GM21576 (cell line): ENCODE measurements at regions not wholly inside any gene's neighbourhood (a gene's known extent, or its start where the extent isn't known, plus 50 kb on each side); places are given as distances from the start of the nearest gene placed in this dataset.
"Not testable (repeated sequence)": the region's sequence is repeated elsewhere in the genome, so short reads cannot be mapped to it uniquely, and the experiment has no call there.

Experiments used
- ATAC-seq: cut with Tn5 transposase; IDR thresholded peaks from one replicate; pipeline ENCODE4 v1.9.1; 2021; ENCODE audit warnings: mild to moderate bottlenecking, moderate library complexity; ENCODE audit not compliant: unreplicated experiment

DNA sequence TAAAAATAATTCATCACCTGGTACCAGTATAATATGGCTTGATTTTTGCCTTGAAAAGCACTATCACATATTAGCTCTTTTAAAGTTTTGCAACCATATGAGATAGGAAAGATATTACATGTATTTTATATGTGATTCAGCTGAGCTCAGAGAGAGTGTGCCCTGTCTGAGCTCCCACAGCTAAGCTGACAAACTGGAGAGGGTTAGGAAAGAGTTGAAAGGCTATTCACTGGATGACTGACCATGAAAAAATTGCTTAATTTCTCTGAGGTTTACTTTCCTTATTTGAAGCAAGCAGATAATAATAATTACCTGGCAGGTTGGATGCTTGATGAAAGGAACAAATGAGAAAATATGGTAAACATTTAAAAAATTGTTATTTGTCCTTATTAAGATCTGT, 97.4 kb upstream of the CCDC80 start:
- no peak for ATAC-seq

DNA sequence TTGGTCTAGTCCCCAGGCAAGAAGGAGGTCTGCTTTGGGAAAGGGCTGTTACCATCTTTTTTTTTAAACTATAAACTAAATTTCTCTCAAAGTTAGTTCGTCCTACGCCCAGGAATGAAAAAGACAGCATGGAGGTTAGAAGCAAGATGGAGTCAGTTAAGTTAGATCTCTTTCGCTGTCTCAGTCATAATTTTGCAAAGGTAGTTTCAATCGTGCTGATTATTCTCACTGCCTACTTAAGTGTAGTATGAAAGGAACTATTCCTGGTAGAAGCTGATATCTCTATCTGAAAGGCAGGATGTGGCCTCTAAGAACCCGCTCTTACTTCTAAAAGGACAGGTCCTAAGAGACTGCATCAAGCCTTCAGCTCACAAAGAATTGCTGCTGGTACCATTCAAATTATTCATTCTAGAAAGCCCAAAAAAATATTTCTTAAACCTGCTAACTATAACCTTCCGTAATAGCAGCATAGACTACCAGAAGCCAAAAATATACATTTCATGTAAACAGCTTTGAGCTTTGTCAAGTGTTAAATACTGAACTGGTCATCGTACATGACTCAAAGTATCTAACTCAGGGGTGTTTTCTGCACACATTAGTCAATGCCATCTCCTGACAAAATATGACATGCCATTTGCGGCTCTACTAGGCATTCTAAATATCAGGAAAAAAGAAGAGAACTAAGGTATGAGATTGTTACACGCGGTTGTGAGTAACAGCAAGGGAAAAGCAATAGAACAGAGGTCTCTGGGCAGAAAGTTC, 96.0 kb upstream of the CCDC80 start:
- no peak for ATAC-seq

DNA sequence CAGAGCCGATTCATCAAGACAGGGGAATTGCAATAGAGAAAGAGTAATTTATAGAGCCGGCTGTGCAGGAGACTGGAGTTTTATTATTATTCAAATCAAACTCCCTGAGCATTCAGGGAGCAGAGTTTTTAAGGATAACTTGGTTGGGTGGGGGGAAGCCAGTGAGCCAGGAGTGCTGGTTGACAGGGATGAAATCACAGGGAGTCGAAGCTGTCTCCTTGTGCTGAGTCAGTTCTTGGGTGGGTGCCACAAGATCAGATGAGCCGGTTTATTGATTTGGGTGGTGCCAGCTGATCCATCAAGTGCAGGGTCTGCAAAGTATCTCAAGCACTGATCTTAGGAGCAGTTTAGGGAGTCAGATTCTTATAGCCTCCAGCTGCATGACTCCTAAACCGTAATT, 95.4 kb upstream of the CCDC80 start:
- no peak for ATAC-seq

DNA sequence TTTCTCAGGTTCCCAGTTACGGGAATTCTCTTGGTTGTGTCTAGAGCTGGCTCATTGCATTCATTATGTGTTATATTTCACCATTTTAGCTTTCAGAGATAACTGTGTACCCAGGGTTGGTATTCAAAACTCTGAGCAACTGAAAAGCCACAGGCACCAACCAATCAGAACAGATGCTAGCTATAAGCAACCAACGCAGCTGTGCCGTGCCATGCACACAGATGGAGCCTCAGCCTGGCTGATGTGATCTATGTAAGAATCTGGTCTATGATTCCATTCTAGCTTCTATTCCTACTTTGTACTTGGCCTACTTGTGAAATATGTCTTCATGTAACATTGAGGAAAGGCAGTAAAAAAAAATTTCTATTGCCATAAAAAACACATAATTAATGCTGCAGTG, 95.0 kb upstream of the CCDC80 start:
- ATAC-seq, result no peak

DNA sequence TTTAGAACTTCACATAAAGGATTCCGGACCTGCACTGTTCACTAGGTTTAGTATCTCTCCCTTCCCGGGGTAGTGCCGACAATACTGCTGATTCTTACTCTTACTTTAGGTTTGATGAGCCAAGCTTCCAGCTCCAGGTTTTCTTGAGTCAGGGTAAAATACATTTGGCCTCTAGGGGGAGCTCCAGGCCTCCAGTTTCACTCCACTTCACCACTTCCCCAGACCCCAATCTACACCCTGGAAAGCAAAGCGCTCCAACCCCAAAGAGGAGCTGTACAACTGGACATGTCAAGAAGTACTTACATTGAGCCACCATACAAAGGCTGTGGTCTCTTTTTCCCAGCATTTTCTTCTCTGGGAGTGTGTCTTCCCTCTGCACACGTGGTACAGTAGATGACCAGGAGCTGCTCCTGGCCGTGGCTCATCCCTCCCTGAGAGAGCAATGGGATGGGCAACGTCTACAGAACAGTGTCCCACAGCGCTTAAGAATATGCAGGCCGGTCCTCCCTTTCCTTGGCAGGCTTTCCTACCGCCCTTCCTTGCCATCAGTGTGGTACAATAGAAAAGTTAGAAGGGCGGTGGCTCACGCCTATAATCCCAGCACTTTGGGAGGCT, 93.9 kb upstream of the CCDC80 start:
- peak; percentile 70 for ATAC-seq

DNA sequence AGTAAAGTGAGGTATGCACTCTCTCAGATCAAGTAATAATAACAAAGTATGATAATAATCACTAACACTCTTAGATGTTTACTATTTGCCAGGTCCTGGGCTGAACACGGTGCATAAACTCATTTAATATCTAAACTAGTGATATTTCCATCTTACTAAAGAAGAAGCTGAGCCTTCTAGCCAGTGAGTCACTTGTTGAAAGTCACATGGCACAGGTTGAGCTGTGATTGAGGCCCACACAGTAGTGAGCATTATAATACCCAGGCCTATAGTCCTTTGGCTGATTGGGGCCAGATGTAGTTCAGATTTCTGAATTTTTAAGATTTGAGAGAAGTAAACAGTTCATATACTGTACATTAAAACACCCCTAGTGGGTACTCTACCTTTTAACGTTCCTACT, 93.2 kb upstream of the CCDC80 start:
- ATAC-seq, result no peak

DNA sequence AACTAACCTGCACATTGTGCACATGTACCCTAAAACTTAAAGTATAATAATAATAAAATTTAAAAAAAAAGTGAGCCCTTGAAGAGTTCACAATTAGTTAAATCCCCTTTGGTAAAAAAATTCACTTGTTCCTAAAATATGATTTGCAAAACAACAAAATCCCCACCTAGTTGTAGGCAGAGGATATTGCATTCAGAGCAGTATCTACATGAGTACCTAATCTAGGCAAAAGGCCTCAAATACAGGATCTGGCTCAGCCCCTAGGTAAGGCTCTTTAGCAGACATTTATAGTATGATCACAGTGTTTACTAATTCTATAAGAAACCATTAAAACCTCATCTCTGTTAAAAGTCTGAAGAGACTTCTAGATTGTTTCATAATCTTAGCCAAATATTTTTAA, 89.3 kb upstream of the CCDC80 start:
- ATAC-seq, result no peak

DNA sequence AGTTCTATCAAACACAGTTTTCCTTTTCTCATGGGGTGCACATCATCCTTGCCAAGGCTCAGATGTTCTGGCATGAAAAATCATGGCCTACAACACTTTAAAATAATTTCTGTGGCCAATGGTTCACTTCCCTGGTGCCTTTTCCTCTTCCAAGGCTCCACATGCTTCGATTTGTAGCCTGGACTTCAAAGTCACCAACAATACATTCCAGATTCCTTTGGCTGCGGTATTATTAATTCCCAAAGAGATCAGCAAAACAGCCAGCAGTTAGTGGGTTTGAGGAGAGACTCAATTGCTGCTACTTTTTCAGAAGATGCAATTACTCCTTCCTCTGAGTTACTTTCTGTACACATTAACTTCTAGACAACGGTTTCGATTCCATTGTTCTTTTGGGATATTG, 80.3 kb upstream of the CCDC80 start:
- no peak for ATAC-seq

DNA sequence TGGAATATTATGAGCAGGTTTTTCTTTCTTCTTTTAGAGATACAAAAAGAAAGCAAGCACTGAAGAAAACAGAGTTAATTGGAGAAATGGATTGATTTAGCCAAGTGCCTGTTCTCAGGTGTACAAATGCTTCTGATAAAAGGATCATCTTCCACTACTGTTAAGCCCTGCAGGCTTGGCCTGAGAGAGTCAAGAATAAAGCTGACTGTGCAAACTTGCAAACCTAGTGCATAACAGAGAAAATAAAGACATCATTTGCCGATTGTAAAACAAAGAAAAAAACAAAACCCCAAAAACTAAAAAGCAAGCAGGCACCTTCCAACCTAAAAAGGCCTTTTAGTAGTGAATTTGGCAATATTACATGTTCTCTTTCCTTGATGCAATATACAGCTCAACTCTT, 78.0 kb upstream of the CCDC80 start:
- ATAC-seq, result no peak

DNA sequence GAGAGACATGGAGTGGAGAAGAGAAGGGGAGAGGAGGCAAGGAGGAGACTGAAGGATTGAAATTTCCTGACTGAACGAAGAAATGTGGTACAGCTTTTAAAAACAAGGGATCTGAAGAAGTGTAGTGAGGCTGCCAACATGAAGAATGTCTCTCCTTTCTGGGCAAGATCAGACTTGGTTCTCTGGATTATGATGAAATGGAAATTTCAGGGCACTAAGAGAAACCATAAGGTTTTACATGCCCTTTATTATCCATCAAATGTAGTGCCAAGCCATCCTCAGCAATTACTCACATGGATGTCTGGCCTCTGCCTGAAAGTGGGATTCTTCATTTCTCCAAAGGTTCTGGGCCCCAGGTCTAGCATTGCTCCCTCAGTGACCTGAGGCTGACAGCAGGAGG, 77.6 kb upstream of the CCDC80 start:
- no peak for ATAC-seq

DNA sequence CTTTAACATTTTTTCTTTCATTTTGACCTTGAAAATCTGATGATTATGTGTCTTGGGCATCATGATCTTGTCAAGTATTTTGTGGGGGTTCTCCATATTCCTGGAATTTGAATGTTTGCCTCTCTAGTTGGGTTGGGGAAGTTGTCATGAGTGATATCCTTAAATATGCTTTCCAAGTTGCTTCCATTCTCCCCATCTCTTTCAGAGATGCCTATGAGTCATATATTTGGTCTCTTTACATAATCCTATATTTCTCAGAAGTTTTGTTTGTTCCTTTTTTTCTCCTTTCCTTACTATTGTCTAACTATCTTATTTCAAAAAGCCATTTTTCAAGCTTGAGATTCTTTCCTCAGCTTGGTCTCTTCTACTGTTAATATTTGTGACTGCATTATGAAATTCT, 69.0 kb upstream of the CCDC80 start:
- no peak for ATAC-seq

DNA sequence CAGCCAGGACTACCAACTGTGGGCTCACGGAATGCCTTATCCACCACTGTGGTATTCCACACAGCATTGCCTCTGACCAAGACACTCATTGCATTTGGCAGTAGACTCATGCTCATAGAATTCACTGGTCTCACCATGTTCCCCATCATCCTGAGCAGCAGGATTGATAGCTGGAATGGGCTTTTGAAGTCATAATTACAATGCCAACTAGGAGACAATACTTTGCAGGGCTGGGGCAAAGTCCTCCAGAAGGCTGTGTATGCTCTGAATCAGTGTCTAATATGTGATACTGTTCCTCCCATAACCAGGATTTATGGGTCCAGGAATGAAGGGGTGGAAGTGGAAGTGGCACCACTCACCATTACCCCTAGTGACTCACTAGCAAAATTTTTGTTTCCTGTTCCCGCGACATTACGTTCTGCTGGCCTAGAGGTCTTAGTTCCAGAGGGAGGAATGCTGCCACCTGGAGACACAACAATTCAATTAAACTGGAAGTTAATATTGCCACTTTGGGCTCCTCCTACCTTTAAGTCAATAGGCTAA, 58.6 kb upstream of the CCDC80 start:
- no peak for ATAC-seq

DNA sequence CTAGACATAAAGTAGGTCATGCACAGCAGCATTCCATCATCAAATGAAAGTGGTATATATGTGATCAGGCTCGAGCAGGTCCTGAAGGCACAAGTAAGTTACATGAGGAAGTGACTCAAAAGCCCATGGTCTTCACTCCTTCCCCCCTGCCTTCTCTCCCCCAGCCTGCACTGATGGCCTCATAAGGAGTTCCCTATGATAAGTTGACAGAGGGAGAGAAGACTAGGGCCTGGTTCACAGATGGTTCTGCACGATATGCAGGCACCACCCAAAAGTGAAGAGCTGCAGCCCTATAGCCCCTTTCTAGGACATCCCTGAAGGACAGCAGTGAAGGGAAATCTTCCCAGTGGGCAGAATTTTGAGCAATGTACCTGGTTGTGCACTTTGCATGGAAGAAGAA, 57.5 kb upstream of the CCDC80 start:
- ATAC-seq, result not testable (repeated sequence)

DNA sequence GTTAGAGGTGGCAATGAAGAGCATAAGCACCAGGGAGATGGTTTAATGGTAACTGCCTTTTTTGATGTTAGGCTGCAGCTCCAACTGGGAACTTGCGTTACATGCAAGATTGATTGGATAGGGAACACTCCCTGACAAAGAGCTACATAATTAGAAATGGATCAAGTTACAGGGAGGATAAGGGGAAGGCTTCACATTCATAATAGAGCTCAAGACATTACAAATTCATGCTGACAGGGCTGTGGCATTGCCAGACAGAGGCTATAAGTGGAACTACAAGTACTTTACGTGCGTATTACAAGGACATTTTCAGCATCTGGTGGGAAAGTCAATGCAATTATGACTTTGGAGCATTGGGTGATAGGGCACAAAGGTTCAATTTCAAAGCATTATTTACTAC, 55.3 kb upstream of the CCDC80 start:
- not testable (repeated sequence) for ATAC-seq

DNA sequence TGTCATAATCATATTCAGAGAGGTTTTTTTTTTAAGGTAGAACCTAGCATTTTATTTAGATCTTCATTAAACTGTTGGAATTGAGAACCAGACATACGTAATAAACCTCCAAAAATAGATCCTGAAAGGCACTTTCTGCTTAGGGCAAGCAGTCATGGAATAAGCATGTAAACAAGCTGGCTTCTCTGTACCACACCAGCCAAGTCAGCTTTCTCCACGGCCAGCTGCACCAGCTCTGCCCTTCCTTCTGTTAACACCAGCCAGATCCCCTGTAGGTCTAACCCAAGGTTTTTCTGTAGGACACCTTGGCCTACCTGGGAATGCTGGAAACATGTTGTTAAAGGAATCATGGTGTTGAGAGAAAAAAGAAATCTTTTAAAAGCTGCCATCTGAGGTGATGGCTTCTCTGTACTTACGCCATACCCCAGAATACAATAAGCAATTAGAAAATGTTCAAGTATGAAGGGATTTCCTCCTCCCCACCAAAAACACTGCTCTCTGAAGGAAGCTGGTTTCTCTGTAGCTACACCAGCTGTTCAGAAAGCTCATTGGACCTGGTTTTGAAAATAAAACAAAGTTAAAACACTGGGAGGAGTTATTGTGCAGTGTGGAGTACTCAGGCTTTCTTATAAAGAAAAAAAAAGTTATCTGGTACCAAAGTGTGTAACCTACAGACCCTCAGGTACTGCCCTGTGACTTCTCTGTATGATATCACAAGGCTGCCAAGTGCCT, 54.6 kb upstream of the CCDC80 start:
- not testable (repeated sequence) for ATAC-seq

DNA sequence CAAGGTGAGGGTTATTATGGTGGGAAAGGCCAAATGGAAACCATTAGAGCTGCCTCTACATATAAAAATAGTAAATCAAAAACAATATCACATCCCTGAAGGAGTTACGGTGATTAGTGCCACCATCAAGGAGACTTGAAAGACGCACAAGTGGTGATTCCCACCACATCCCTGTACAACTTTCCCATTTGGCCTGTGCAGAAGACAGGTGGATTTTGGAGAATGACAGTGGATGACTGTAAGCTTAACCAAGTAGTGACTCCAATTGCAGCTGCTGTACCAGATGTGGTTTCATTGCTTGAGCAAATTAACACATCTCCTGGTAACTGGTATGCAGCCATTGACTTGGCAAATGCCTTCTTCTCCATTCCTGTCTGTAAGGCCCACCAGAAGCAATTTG, 54.0 kb upstream of the CCDC80 start:
- ATAC-seq, result not testable (repeated sequence)

DNA sequence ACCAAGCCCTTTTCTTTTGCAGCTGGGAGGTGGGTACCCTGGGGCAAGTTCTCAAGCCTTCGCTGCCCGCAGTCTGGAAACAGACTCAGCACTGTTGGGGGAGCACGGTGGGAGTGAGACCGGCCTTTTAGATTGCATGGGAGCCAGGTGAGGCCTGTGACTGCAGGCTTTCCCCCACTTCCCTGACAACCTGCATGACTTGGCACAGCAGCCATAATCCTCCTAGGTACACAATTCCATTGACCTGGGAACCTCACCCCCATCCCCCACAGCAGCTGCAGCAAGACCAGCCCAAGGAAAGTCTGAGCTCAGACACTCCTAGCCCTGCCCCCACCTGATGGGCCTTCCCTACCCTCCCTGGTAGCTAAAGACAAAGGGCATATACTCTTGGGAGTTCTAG, 52.2 kb upstream of the CCDC80 start:
- no peak for ATAC-seq
